ENCODE measurements at regions not wholly inside any gene's neighbourhood (a gene's known extent, or its start where the extent isn't known, plus 50 kb on each side); places are given as distances from the start of the nearest gene placed in this dataset.

- TF ChIP-seq TSHZ2 (CRISPR knock-in tag; IDR thresholded peaks at IDR 0.05) (no peak), CREB5 (CRISPR knock-in tag; IDR thresholded peaks at IDR 0.05; ENCODE audit: low read depth) (no peak), ARNTL (CRISPR knock-in tag; IDR thresholded peaks at IDR 0.05; ENCODE audit: borderline replicate concordance, low read depth) (no peak)
Observed at GRCh38 chr2:10238991-10239485, 63.7 kb upstream of the HPCAL1 start (continued).

GRCh38 chr2:10239561-10239967 lies 63.1 kb upstream of the HPCAL1 start:
- TF ChIP-seq ZNF565 (CRISPR knock-in tag; conservative IDR thresholded peaks at IDR 0.05; ENCODE audit: low read depth) (no peak), ZNF70 (CRISPR knock-in tag; IDR thresholded peaks at IDR 0.05) (no peak), SNAI2 (CRISPR knock-in tag; IDR thresholded peaks at IDR 0.05) (no peak), PPARA (CRISPR knock-in tag; IDR thresholded peaks at IDR 0.05; ENCODE audit: borderline replicate concordance) (no peak)
- ATAC-seq = no peak

- ATAC-seq = no peak
- TF ChIP-seq PPARA (CRISPR knock-in tag; IDR thresholded peaks at IDR 0.05; ENCODE audit: borderline replicate concordance) (no peak), ARNTL (CRISPR knock-in tag; IDR thresholded peaks at IDR 0.05; ENCODE audit: borderline replicate concordance, low read depth) (no peak), ZNF565 (CRISPR knock-in tag; conservative IDR thresholded peaks at IDR 0.05; ENCODE audit: low read depth) (no peak), CSDC2 (CRISPR knock-in tag; IDR thresholded peaks at IDR 0.05) (no peak), RARB (CRISPR knock-in tag; IDR thresholded peaks at IDR 0.05) (no peak)
Observed at GRCh38 chr2:10240161-10240681, 62.5 kb upstream of the HPCAL1 start.

DNA sequence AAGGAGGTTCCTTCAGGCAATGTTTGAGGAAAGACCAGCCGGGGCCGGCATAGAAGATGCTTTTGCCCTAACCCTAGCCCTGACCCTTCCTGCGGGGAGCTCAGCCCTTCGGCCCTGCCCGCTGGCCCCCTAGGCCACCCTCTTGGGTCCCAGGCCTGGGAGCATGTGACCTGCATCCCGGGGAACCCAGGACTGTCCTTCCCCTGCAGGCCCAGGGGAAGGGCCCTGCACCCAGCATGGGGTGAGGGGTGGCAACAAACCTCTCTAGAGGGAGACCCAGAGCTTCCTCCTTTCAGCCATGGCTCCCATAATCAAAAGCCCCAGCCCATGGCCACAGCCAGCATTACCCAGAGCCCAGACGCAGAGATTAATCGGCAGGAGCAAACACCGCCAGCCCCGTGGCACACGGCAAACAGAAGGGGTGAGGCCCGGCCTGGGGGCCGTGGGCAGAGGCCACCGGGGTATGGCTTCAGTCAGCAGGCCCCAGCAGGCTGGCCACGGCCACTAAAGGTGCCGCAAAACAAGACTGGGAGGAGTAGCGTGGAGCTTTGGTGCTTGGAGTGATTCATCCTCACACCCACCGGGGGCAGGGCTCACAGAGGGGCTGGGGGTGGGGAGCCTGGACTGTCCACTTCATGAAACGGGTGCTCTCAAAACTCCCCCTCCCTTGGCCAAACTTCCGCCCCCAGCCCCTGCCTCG lies 61.6 kb upstream of the HPCAL1 start:
- TF ChIP-seq, protein P1, sequence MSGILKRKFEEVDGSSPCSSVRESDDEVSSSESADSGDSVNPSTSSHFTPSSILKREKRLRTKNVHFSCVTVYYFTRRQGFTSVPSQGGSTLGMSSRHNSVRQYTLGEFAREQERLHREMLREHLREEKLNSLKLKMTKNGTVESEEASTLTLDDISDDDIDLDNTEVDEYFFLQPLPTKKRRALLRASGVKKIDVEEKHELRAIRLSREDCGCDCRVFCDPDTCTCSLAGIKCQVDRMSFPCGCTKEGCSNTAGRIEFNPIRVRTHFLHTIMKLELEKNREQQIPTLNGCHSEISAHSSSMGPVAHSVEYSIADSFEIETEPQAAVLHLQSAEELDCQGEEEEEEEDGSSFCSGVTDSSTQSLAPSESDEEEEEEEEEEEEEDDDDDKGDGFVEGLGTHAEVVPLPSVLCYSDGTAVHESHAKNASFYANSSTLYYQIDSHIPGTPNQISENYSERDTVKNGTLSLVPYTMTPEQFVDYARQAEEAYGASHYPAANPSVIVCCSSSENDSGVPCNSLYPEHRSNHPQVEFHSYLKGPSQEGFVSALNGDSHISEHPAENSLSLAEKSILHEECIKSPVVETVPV (CRISPR knock-in tag; IDR thresholded peaks at IDR 0.05) = no peak
- ATAC-seq = no peak

DNA sequence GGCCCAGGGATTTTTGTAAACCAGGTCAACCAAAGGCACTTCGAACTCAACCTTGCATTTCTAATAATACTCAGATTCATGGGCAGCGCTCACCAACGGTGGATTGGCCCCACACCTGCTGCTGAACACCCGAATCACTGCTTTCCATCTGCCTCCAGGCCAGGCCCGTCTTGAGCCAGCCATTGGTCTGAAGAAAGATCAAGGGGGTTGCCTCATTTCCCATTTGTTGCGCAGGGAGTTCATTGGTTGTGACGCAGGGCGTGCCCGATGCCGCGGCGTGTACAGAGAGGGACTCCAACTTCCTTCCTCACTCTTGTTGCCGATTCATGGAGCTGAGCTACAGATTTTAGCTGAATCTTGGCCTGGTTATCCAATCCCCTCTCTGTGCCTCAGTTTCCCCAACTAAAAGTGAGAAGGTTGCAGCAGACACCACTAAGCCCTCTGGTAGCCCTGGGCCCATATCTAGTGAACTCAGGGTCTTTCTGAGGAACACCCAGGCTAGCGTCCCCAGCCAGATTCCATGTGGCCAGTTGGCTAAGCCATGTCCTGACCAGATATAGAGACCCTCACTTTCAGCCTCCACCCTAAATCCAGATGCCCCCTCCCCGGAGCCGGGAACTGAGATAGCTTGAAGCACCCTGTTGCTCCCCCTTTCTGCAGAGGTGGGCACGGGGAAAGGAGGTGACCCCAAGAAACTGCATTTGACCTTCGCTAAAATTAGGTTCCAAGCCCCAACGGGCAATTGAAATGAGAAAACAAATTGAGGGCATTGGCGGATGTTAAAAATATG lies 60.9 kb upstream of the HPCAL1 start:
- TF ChIP-seq RARB (CRISPR knock-in tag; IDR thresholded peaks at IDR 0.05) (no peak), TCF4 (CRISPR knock-in tag; IDR thresholded peaks at IDR 0.05; ENCODE audit: borderline replicate concordance) (no peak), BACH2 (CRISPR knock-in tag; IDR thresholded peaks at IDR 0.05; ENCODE audit: borderline replicate concordance) (no peak)
- ATAC-seq = no peak

GRCh38 chr2:10242451-10242850 lies 60.3 kb upstream of the HPCAL1 start:
- TF ChIP-seq GLIS3 (CRISPR knock-in tag; IDR thresholded peaks at IDR 0.05) (no peak), ZNF8 (CRISPR knock-in tag; IDR thresholded peaks at IDR 0.05) (no peak), ZC3H10 (CRISPR knock-in tag; IDR thresholded peaks at IDR 0.05) (no peak), PPARA (CRISPR knock-in tag; IDR thresholded peaks at IDR 0.05; ENCODE audit: borderline replicate concordance) (no peak), ARNTL (CRISPR knock-in tag; IDR thresholded peaks at IDR 0.05; ENCODE audit: borderline replicate concordance, low read depth) (no peak), SNAI2 (CRISPR knock-in tag; IDR thresholded peaks at IDR 0.05) (no peak), ZFP30 (CRISPR knock-in tag; IDR thresholded peaks at IDR 0.05) (no peak), OSR1 (CRISPR knock-in tag; IDR thresholded peaks at IDR 0.05) (no peak), TCF4 (CRISPR knock-in tag; IDR thresholded peaks at IDR 0.05; ENCODE audit: borderline replicate concordance) (no peak), ZNF565 (CRISPR knock-in tag; conservative IDR thresholded peaks at IDR 0.05; ENCODE audit: low read depth) (no peak), TOX (CRISPR knock-in tag; IDR thresholded peaks at IDR 0.05; ENCODE audit: borderline replicate concordance) (no peak), CREB5 (CRISPR knock-in tag; IDR thresholded peaks at IDR 0.05; ENCODE audit: low read depth) (no peak), ZNF70 (CRISPR knock-in tag; IDR thresholded peaks at IDR 0.05) (no peak), TSHZ2 (CRISPR knock-in tag; IDR thresholded peaks at IDR 0.05) (no peak), CSDC2 (CRISPR knock-in tag; IDR thresholded peaks at IDR 0.05) (no peak)
- no peak for ATAC-seq

Measured in SK-N-SH treated with all-trans-retinoic acid at 6 μM for 48 hours (cell line).